NB4 (cell line): ENCODE measurements at regions not wholly inside any gene's neighbourhood (a gene's known extent, or its start where the extent isn't known, plus 50 kb on each side); places are given as distances from the start of the nearest gene placed in this dataset.

Experiments
- POLR2A ChIP-seq: IDR thresholded peaks from 2 replicates; pipeline ENCODE4 v1.6.1; 2011; ENCODE audit warnings: mild to moderate bottlenecking; ENCODE audit not compliant: insufficient read length; ENCODE audit errors: extremely low read depth
- TF ChIP-seq, protein P1 (sequence below): IDR thresholded peaks from one replicate; pipeline ENCODE4 v1.5.1; 2012; ENCODE audit warnings: low read depth, low read length

DNA sequence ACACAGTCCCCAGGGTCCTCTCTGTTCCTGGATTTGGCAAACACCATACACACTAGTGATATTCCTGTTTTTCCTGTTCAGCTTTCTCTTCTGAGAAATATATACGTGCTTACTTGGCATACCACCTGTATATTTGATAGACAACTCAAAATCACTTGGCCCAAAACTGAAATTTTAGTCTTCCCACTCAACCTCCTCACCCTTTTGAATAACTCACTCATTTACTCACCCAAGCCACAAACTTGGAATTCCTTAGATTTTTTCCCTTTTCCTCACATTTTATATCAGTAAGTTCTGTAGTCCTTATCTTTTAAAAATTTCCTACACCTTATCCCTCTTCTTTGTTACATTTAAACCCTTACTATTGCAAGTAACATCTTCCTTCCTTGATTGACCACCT is 143.4 kb downstream of the PPP1R3A start:
- TF ChIP-seq, protein P1, sequence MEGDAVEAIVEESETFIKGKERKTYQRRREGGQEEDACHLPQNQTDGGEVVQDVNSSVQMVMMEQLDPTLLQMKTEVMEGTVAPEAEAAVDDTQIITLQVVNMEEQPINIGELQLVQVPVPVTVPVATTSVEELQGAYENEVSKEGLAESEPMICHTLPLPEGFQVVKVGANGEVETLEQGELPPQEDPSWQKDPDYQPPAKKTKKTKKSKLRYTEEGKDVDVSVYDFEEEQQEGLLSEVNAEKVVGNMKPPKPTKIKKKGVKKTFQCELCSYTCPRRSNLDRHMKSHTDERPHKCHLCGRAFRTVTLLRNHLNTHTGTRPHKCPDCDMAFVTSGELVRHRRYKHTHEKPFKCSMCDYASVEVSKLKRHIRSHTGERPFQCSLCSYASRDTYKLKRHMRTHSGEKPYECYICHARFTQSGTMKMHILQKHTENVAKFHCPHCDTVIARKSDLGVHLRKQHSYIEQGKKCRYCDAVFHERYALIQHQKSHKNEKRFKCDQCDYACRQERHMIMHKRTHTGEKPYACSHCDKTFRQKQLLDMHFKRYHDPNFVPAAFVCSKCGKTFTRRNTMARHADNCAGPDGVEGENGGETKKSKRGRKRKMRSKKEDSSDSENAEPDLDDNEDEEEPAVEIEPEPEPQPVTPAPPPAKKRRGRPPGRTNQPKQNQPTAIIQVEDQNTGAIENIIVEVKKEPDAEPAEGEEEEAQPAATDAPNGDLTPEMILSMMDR: no peak
- no peak for TF ChIP-seq POLR2A
